ENCODE measurements at regions not wholly inside any gene's neighbourhood (a gene's known extent, or its start where the extent isn't known, plus 50 kb on each side); places are given as distances from the start of the nearest gene placed in this dataset.

DNA sequence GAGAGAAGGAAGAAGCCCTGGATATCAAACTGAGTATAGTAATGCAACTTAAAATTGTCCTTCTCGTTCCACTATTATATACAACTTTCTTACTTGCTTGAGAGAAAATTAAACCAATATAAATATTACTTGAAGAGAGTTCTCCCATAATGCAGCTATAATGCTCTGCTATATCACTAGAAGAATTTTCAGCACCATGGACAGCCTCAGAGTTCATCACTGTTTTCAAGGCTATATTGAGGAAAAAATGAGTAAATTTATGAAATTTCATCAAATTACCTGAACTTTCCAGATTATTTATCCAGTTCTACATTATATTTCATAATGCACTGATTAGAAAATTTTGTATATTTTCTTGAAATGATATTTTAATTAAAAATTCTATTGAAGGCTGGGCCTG, 1053.5 kb upstream of the FAM98A start:
- ChIA-PET POLR2A (ENCODE audit: low non-redundant PET) (no interaction called here), CTCF (no interaction called here)
- H3K27ac ChIP-seq = no peak overlapping the region
- TF ChIP-seq, protein P1, sequence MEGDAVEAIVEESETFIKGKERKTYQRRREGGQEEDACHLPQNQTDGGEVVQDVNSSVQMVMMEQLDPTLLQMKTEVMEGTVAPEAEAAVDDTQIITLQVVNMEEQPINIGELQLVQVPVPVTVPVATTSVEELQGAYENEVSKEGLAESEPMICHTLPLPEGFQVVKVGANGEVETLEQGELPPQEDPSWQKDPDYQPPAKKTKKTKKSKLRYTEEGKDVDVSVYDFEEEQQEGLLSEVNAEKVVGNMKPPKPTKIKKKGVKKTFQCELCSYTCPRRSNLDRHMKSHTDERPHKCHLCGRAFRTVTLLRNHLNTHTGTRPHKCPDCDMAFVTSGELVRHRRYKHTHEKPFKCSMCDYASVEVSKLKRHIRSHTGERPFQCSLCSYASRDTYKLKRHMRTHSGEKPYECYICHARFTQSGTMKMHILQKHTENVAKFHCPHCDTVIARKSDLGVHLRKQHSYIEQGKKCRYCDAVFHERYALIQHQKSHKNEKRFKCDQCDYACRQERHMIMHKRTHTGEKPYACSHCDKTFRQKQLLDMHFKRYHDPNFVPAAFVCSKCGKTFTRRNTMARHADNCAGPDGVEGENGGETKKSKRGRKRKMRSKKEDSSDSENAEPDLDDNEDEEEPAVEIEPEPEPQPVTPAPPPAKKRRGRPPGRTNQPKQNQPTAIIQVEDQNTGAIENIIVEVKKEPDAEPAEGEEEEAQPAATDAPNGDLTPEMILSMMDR (conservative IDR thresholded peaks at IDR 0.05; ENCODE audit: low read depth) = no peak
- no peak for DNase-seq (ENCODE audit: low spot score)

DNA sequence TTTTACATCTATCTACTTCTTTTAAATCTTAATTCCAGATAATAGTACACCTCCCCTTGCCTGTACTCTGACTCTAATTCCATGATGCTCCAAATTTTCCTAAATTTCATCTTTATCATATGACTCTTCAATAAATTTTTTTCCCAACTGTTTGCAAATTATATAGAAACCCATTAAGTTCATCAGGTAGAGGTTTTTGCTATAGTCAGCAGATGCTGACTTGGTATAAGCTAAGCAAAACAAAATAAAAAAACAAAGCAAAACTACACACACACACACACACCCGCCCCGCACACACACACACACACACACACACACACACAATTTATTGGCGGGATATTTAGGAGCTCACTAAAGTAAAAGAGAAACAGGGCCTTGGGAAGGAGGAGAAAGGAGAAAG, 1047.8 kb upstream of the FAM98A start:
- CTCF ChIA-PET = no interaction called here
- no peak for DNase-seq (ENCODE audit: low spot score)
- TF ChIP-seq, protein P1 (conservative IDR thresholded peaks at IDR 0.05; ENCODE audit: low read depth) = no peak
- POLR2A ChIA-PET (ENCODE audit: low non-redundant PET) = no interaction called here
- H3K27ac ChIP-seq = no peak overlapping the region

DNA sequence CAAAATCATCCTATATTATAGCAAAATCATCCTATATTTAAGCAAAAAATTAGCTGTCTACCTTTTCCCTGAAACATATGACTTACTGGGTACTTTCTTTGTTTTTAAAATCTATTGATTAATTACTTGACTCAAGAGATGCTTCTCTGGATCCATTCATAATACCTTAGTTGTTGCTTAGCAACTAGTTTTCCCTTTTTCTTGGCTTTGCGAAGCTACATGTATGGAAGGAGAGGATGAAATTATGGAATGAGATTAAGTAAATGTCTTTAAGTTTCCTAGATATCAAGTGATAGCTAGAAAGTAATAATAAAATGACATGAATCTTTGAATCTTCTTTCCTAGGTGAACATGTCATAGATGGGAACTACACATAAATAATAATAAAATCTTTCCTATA, 1033.2 kb upstream of the FAM98A start:
- ChIA-PET POLR2A (ENCODE audit: low non-redundant PET) (no interaction called here), CTCF (no interaction called here)
- H3K27ac ChIP-seq = no peak overlapping the region
- TF ChIP-seq, protein P1 (conservative IDR thresholded peaks at IDR 0.05; ENCODE audit: low read depth) = no peak
- no peak for DNase-seq (ENCODE audit: low spot score)

DNA sequence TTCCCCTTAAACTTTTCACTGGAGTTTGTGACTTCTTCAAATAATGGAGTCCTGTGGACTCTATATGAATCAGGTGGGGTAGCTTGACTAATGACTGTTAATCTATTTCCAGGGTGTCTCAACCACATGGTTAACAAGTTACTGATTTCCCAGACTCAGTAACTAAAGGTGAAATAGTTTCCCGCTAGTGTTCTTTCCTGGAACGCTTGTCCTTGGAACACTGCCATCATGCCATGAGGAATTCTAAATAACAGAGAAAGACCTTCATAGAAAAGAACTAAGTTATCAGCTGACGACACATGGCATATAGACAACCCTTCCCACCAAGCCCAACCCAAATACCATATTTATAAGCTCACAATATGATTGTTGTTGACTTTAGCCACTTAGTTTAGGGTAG, 1027.9 kb upstream of the FAM98A start:
- no peak for DNase-seq (ENCODE audit: low spot score)
- POLR2A ChIA-PET (ENCODE audit: low non-redundant PET) = no interaction called here

DNA sequence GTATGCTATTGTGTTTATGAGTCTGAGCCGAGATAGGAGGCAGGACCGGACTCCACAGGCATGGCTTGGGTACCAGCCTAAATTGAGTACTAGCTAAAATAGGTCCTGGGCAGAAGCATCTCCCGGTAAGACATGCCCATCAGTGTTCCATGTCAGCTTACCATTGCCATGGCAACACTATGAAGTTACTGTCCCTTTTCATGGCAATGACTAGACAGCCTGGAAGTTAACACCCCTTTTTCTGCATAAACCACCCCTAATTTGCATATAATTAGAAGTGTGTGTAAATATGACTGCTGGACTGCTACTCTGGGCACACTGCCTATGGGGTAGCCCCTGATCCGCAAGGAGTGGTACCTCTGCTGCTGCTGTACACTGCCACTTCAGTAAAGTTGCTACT, 1005.1 kb upstream of the FAM98A start:
- POLR2A ChIA-PET (ENCODE audit: low non-redundant PET) = no interaction called here
- TF ChIP-seq, protein P1 (conservative IDR thresholded peaks at IDR 0.05; ENCODE audit: low read depth) = no peak
- CTCF ChIA-PET = interaction anchor here (0.5 kb wide), 1 partner anchor 279 kb away, joined by 5 read pairs; no protein-coding TSS in a partner anchor
- no peak overlapping the region for H3K27ac ChIP-seq
- no peak for DNase-seq (ENCODE audit: low spot score)

More for the DNA sequence above, 1027.9 kb upstream of the FAM98A start:
- CTCF ChIA-PET = no interaction called here
- no peak overlapping the region for H3K27ac ChIP-seq
- TF ChIP-seq, protein P1 (conservative IDR thresholded peaks at IDR 0.05; ENCODE audit: low read depth) = no peak

DNA sequence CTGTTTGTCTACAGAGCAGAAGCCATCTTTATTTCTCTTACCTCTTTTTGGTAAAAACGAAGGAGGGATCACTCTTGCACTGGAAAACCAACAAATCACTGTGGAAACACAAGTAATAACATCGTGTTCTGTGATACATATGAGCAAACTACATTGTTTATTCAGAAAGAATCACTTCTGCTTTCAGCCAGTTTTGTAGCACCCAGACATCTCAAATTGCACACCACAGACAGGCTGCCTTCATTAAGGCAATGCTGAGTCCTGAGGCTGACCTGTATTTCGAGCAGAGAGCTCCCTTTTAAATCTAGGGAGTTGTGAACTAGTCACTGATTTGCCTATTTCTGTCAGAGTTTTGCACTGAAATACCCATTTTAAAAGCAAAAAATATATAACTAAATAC, 1003.2 kb upstream of the FAM98A start:
- no peak overlapping the region for H3K27ac ChIP-seq

More for the DNA sequence above, 1003.2 kb upstream of the FAM98A start:
- ChIA-PET CTCF (interaction anchor here (0.9 kb wide), 1 partner anchor 980 kb away, joined by 3 read pairs; no protein-coding TSS in a partner anchor), POLR2A (ENCODE audit: low non-redundant PET) (no interaction called here)
- TF ChIP-seq, protein P1 (conservative IDR thresholded peaks at IDR 0.05; ENCODE audit: low read depth) = no peak
- DNase-seq (ENCODE audit: low spot score) = no peak
